GM23338 (cell line): ENCODE measurements at regions not wholly inside any gene's neighbourhood (a gene's known extent, or its start where the extent isn't known, plus 50 kb on each side); places are given as distances from the start of the nearest gene placed in this dataset.

Source experiments
- ATAC-seq: fragments of 200-7000 bp; cut with Tn5 transposase; 3 replicates; pipeline ENCODE4 v1.9.1; 2020
- DNase-seq: peaks from one replicate; pipeline ENCODE4 v3.0.0-alpha.2; 2015; ENCODE audit warnings: low spot score
- H2AFZ ChIP-seq: fragments of 200-600 bp; sonication (generic); 2 replicates; pipeline ENCODE4 v1.8.0; 2016; ENCODE audit warnings: antibody characterized with exemption, mild to moderate bottlenecking, moderate library complexity
- H3F3A ChIP-seq: fragments of 200-600 bp; sonication (generic); replicated peaks from 2 replicates; pipeline ENCODE4 v1.8.0; 2017; ENCODE audit warnings: antibody characterized with exemption, mixed run types, low read depth
- H3K27ac ChIP-seq: fragments of 200-600 bp; sonication (generic); 2 replicates; pipeline ENCODE4 v1.6.1; 2016; ENCODE audit warnings: low read depth
- H3K27me3 ChIP-seq: fragments of 200-600 bp; sonication (generic); 2 replicates; pipeline ENCODE4 v1.8.0; 2016; ENCODE audit warnings: mild to moderate bottlenecking, mixed run types, moderate library complexity; ENCODE audit not compliant: insufficient read depth
- H3K36me3 ChIP-seq: fragments of 200-600 bp; sonication (generic); 2 replicates; pipeline ENCODE4 v1.8.0; 2016; ENCODE audit warnings: mild to moderate bottlenecking; ENCODE audit not compliant: insufficient read depth
- H3K4me1 ChIP-seq: fragments of 200-600 bp; sonication (generic); 2 replicates; pipeline ENCODE4 v1.8.0; 2016; ENCODE audit warnings: mild to moderate bottlenecking, moderate library complexity; ENCODE audit not compliant: insufficient read depth
- H3K4me2 ChIP-seq: fragments of 200-600 bp; sonication (generic); 2 replicates; pipeline ENCODE4 v1.7.1; 2017; ENCODE audit warnings: mixed run types
- H3K4me3 ChIP-seq: fragments of 200-600 bp; sonication (generic); 2 replicates; pipeline ENCODE4 v1.6.1; 2016; ENCODE audit warnings: mixed run types
- H3K79me2 ChIP-seq: fragments of 200-600 bp; sonication (generic); replicated peaks from 2 replicates; pipeline ENCODE4 v1.8.0; 2017; ENCODE audit warnings: mild to moderate bottlenecking; ENCODE audit not compliant: insufficient read depth
- H3K9me2 ChIP-seq: fragments of 200-600 bp; sonication (generic); 2 replicates; pipeline ENCODE4 v1.8.0; 2017; ENCODE audit not compliant: insufficient read depth
- H4K20me1 ChIP-seq: fragments of 200-600 bp; sonication (generic); replicated peaks from 2 replicates; pipeline ENCODE4 v1.8.0; 2017; ENCODE audit warnings: mild to moderate bottlenecking; ENCODE audit not compliant: insufficient read depth
- H3K27ac Mint-ChIP-seq: 2 replicates; pipeline ENCODE4 v1.8.0; 2020; ENCODE audit warnings: inconsistent platforms, mild to moderate bottlenecking, moderate library complexity, mixed read lengths
- H3K27me3 Mint-ChIP-seq: 3 replicates; pipeline ENCODE4 v1.8.0; 2022; ENCODE audit warnings: low read depth, mild to moderate bottlenecking, moderate library complexity, mixed read lengths, inconsistent platforms; ENCODE audit not compliant: insufficient read depth, poor library complexity
- H3K36me3 Mint-ChIP-seq: 3 replicates; pipeline ENCODE4 v1.8.0; 2021; ENCODE audit warnings: low read depth, mild to moderate bottlenecking, inconsistent platforms, moderate library complexity, mixed read lengths
- H3K4me1 Mint-ChIP-seq: 3 replicates; pipeline ENCODE4 v1.8.0; 2020; ENCODE audit warnings: mild to moderate bottlenecking, inconsistent platforms, mixed read lengths
- H3K4me3 Mint-ChIP-seq: 3 replicates; pipeline ENCODE4 v1.8.0; 2021; ENCODE audit warnings: moderate library complexity, mild to moderate bottlenecking, inconsistent platforms, mixed read lengths
- H3K9me3 Mint-ChIP-seq: 3 replicates; pipeline ENCODE4 v1.8.0; 2020; ENCODE audit warnings: moderate library complexity, mild to moderate bottlenecking, inconsistent platforms, mixed read lengths
- CREB1 ChIP-seq: fragments of 250-450 bp; sonication (Bioruptor Pico); IDR thresholded peaks from 2 replicates; pipeline ENCODE4 v1.5.0; 2020; ENCODE audit warnings: low read depth, mild to moderate bottlenecking, moderate library complexity
- NANOG ChIP-seq: IDR thresholded peaks from 2 replicates; pipeline ENCODE4 v1.6.1; 2016; ENCODE audit warnings: antibody characterized with exemption, borderline replicate concordance
- POLR2AphosphoS5 ChIP-seq: IDR thresholded peaks from 2 replicates; pipeline ENCODE4 v1.6.1; 2016; ENCODE audit warnings: antibody characterized with exemption, low read depth
- ZNF331 ChIP-seq: fragments of 250-450 bp; sonication (Bioruptor Pico); IDR thresholded peaks from 2 replicates; pipeline ENCODE4 v1.5.0; 2020; ENCODE audit warnings: low read depth, mild to moderate bottlenecking, moderate library complexity
- TF ChIP-seq, protein P1 (sequence below): fragments of 250-450 bp; sonication (Bioruptor Pico); IDR thresholded peaks from 2 replicates; pipeline ENCODE4 v1.5.0; 2020; ENCODE audit warnings: mild to moderate bottlenecking, moderate library complexity
- TF ChIP-seq, protein P2 (sequence below), 2 experiments: fragments of 200-600 bp in 1 of 2; sonication (generic) in 1 of 2; conservative IDR thresholded peaks; 2 replicates each; pipeline versions ENCODE4 v1.5.1 to v1.6.1; 2016 to 2017; ENCODE audit warnings: antibody characterized with exemption in 2 of 2, low read depth in 2 of 2, mild to moderate bottlenecking in 2 of 2, moderate library complexity in 1 of 2

GRCh38 chr11:112612250-112612849 lies 348.9 kb upstream of the NCAM1 start:
- Histone ChIP-seq H3K27ac (no peak overlapping the region), H3K4me2 (no peak overlapping the region), H3K4me3 (no peak overlapping the region), H2AFZ (peak overlapping the region; percentile 95), H3K36me3 (no peaks in the 10 kb centered on the region), H3K4me1 (peaks cover 10% of the 10 kb centered on the region; the same call in 1 of the 2 replicates), H3K9me2 (peaks cover 3% of the 10 kb centered on the region; the same call in 1 of the 2 replicates), H4K20me1 (no peaks in the 10 kb centered on the region), H3K79me2 (no peaks in the 10 kb centered on the region), H3F3A (no peaks in the 10 kb centered on the region), H3K27me3 (no peaks in the 10 kb centered on the region)
- Mint-ChIP-seq H3K27me3 (no peaks in the 10 kb centered on the region), H3K9me3 (no peaks in the 10 kb centered on the region), H3K4me3 (no peak overlapping the region), H3K27ac (no peak overlapping the region), H3K36me3 (no peaks in the 10 kb centered on the region), H3K4me1 (peaks cover 17% of the 10 kb centered on the region)
- TF ChIP-seq, protein P1, sequence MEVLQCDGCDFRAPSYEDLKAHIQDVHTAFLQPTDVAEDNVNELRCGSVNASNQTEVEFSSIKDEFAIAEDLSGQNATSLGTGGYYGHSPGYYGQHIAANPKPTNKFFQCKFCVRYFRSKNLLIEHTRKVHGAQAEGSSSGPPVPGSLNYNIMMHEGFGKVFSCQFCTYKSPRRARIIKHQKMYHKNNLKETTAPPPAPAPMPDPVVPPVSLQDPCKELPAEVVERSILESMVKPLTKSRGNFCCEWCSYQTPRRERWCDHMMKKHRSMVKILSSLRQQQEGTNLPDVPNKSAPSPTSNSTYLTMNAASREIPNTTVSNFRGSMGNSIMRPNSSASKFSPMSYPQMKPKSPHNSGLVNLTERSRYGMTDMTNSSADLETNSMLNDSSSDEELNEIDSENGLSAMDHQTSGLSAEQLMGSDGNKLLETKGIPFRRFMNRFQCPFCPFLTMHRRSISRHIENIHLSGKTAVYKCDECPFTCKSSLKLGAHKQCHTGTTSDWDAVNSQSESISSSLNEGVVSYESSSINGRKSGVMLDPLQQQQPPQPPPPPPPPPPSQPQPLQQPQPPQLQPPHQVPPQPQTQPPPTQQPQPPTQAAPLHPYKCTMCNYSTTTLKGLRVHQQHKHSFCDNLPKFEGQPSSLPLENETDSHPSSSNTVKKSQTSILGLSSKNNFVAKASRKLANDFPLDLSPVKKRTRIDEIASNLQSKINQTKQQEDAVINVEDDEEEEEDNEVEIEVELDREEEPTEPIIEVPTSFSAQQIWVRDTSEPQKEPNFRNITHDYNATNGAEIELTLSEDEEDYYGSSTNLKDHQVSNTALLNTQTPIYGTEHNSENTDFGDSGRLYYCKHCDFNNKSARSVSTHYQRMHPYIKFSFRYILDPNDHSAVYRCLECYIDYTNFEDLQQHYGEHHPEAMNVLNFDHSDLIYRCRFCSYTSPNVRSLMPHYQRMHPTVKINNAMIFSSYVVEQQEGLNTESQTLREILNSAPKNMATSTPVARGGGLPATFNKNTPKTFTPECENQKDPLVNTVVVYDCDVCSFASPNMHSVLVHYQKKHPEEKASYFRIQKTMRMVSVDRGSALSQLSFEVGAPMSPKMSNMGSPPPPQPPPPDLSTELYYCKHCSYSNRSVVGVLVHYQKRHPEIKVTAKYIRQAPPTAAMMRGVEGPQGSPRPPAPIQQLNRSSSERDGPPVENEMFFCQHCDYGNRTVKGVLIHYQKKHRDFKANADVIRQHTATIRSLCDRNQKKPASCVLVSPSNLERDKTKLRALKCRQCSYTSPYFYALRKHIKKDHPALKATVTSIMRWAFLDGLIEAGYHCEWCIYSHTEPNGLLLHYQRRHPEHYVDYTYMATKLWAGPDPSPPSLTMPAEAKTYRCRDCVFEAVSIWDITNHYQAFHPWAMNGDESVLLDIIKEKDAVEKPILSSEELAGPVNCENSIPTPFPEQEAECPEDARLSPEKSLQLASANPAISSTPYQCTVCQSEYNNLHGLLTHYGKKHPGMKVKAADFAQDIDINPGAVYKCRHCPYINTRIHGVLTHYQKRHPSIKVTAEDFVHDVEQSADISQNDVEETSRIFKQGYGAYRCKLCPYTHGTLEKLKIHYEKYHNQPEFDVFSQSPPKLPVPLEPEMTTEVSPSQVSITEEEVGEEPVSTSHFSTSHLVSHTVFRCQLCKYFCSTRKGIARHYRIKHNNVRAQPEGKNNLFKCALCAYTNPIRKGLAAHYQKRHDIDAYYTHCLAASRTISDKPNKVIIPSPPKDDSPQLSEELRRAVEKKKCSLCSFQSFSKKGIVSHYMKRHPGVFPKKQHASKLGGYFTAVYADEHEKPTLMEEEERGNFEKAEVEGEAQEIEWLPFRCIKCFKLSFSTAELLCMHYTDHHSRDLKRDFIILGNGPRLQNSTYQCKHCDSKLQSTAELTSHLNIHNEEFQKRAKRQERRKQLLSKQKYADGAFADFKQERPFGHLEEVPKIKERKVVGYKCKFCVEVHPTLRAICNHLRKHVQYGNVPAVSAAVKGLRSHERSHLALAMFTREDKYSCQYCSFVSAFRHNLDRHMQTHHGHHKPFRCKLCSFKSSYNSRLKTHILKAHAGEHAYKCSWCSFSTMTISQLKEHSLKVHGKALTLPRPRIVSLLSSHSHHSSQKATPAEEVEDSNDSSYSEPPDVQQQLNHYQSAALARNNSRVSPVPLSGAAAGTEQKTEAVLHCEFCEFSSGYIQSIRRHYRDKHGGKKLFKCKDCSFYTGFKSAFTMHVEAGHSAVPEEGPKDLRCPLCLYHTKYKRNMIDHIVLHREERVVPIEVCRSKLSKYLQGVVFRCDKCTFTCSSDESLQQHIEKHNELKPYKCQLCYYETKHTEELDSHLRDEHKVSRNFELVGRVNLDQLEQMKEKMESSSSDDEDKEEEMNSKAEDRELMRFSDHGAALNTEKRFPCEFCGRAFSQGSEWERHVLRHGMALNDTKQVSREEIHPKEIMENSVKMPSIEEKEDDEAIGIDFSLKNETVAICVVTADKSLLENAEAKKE (CRISPR knock-in tag): peak; percentile 68; the same call in 1 of the 2 replicates
- TF ChIP-seq, protein P2, sequence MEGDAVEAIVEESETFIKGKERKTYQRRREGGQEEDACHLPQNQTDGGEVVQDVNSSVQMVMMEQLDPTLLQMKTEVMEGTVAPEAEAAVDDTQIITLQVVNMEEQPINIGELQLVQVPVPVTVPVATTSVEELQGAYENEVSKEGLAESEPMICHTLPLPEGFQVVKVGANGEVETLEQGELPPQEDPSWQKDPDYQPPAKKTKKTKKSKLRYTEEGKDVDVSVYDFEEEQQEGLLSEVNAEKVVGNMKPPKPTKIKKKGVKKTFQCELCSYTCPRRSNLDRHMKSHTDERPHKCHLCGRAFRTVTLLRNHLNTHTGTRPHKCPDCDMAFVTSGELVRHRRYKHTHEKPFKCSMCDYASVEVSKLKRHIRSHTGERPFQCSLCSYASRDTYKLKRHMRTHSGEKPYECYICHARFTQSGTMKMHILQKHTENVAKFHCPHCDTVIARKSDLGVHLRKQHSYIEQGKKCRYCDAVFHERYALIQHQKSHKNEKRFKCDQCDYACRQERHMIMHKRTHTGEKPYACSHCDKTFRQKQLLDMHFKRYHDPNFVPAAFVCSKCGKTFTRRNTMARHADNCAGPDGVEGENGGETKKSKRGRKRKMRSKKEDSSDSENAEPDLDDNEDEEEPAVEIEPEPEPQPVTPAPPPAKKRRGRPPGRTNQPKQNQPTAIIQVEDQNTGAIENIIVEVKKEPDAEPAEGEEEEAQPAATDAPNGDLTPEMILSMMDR (conservative IDR thresholded peaks at IDR 0.05; ENCODE audit: low read depth in 2 of 2): no peak
- TF ChIP-seq CREB1 (CRISPR knock-in tag) (no peak), POLR2AphosphoS5 (no peak), NANOG (no peak), ZNF331 (CRISPR knock-in tag) (no peak)
- ATAC-seq (peak; percentile 80), DNase-seq (peak; percentile 59)
